HPDE6-E6E7 (cell line): ENCODE measurements at regions not wholly inside any gene's neighbourhood (a gene's known extent, or its start where the extent isn't known, plus 50 kb on each side); places are given as distances from the start of the nearest gene placed in this dataset.
A peak's percentile ranks its signal among the peaks of the same experiment; 100 is the strongest.
"Not testable (repeated sequence)": the region's sequence is repeated elsewhere in the genome, so short reads cannot be mapped to it uniquely, and the experiment has no call there.

ENCODE experiments used
- DNase-seq: peaks from one replicate; pipeline ENCODE4 v3.0.0; 2011; ENCODE audit warnings: missing footprints; ENCODE audit errors: extremely low spot score

GRCh38 chr14:99029145-99029915 lies 242.7 kb downstream of the BCL11B start:
- no peak for DNase-seq

- no peak for DNase-seq
Observed at GRCh38 chr14:99029916-99030305, 242.1 kb downstream of the BCL11B start.

GRCh38 chr14:99030454-99030853 lies 241.5 kb downstream of the BCL11B start:
- no peak for DNase-seq

- no peak for DNase-seq
Observed at GRCh38 chr14:99032759-99033158, 239.2 kb downstream of the BCL11B start.

- no peak for DNase-seq
Observed at GRCh38 chr14:99033951-99034350, 238.0 kb downstream of the BCL11B start.

GRCh38 chr14:99034711-99035171 lies 237.3 kb downstream of the BCL11B start:
- no peak for DNase-seq

GRCh38 chr14:99035268-99035667 lies 236.7 kb downstream of the BCL11B start:
- peak; percentile 26 for DNase-seq

GRCh38 chr14:99035712-99036610 lies 236.0 kb downstream of the BCL11B start:
- DNase-seq, result peak; percentile 92

GRCh38 chr14:99036611-99037293 lies 235.2 kb downstream of the BCL11B start:
- no peak for DNase-seq

- DNase-seq, result not testable (repeated sequence)
Observed at GRCh38 chr14:99037326-99037725, 234.7 kb downstream of the BCL11B start.

GRCh38 chr14:99037777-99038430 lies 234.1 kb downstream of the BCL11B start:
- no peak for DNase-seq

GRCh38 chr14:99038431-99038820 lies 233.6 kb downstream of the BCL11B start:
- no peak for DNase-seq

- DNase-seq, result no peak
Observed at GRCh38 chr14:99039331-99040041, 232.5 kb downstream of the BCL11B start.

- DNase-seq, result no peak
Observed at GRCh38 chr14:99040052-99040451, 231.9 kb downstream of the BCL11B start.

GRCh38 chr14:99040711-99041110 lies 231.3 kb downstream of the BCL11B start:
- DNase-seq, result no peak

GRCh38 chr14:99041141-99041819 lies 230.7 kb downstream of the BCL11B start:
- no peak for DNase-seq

- no peak for DNase-seq
Observed at GRCh38 chr14:99041820-99042174, 230.2 kb downstream of the BCL11B start.

GRCh38 chr14:99042381-99043266 lies 229.4 kb downstream of the BCL11B start:
- no peak for DNase-seq

GRCh38 chr14:99043267-99043615 lies 228.8 kb downstream of the BCL11B start:
- DNase-seq, result no peak

- DNase-seq, result no peak
Observed at GRCh38 chr14:99043756-99044155, 228.2 kb downstream of the BCL11B start.
